HCEC 1CT (cell line): ENCODE measurements at regions not wholly inside any gene's neighbourhood (a gene's known extent, or its start where the extent isn't known, plus 50 kb on each side); places are given as distances from the start of the nearest gene placed in this dataset.
"Not testable (repeated sequence)": the region's sequence is repeated elsewhere in the genome, so short reads cannot be mapped to it uniquely, and the experiment has no call there.

Source experiments
- DNase-seq: peaks from one replicate; pipeline ENCODE4 v3.0.0-alpha.2; 2017

- no peak for DNase-seq
Observed at GRCh38 chr1:22196041-22196440, 53.1 kb upstream of the WNT4 start.

DNA sequence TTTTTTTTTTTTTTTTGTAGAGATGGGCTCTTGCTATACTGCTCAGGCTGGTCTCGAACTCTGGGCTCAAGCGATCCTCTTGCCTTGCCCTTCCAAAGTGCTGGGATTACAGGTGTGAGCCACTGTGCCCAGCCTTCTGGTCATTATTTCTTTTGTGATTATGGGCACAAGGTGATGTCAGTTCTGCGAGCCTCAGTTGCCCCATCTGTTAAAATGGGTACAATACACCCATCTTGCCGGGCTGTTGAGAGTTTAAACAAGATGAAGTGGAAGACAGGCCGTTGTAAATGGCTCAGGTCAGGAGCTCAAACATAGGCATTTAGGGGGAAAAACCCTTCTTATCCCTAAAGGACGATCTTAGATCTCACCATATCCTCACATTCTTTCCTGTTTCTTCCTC, 53.7 kb upstream of the WNT4 start:
- no peak for DNase-seq

DNA sequence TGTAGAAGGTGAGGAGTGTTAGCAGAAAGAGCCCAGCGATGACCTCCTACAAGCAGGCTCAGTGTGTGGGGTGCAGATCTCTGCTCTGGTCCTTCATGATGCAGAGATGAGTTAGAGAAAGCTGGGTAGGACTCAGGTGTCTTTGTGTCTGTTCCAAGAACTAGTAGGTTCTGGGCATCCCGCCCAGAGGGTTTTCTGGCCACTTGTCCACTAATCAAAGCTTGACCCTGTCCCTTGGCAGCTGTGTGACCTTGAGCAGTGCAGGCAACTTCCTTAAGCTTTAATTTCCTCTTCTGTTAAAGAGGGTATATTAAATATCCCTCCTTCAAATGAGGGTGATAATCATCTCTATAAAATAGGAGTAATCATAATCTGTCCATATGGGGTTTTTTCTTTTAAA, 54.7 kb upstream of the WNT4 start:
- DNase-seq = no peak

DNA sequence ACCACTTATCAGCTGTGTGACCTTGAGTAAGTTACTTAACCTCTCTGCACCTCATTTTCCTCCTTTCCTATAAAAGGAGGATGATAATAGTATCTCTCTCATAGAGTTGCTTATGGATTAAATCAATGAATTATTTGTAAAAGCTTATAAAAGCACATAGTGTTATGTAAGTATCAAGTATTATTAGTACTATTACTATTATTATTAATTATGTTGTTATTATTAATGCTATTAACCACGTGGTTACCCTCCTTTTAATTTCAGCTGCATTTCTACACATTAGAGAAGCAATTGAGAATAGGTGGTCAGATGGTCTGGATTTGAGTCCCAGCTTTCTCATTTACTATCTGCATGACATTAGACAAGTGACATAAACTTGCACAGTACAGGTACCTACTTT, 58.1 kb upstream of the WNT4 start:
- no peak for DNase-seq

DNA sequence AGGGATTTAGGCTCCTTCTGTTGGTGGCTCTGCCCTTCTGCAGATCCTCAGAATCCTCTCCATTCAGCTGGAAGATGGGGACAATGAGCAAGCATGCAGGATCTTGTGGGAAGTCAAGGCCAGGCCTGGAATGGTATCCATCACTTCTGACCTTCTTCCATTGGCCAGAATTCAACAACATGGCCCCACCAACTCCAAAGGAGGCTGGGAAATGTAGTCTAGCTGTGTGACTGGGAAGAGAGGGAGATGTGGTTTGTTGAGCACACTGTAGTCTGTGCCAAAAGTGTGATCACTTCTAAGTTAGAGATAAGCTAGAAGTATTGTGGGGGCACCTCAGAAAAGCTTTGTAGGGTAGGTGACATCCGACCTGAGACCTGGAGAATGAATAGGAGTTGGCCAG, 60.4 kb upstream of the WNT4 start:
- no peak for DNase-seq

DNA sequence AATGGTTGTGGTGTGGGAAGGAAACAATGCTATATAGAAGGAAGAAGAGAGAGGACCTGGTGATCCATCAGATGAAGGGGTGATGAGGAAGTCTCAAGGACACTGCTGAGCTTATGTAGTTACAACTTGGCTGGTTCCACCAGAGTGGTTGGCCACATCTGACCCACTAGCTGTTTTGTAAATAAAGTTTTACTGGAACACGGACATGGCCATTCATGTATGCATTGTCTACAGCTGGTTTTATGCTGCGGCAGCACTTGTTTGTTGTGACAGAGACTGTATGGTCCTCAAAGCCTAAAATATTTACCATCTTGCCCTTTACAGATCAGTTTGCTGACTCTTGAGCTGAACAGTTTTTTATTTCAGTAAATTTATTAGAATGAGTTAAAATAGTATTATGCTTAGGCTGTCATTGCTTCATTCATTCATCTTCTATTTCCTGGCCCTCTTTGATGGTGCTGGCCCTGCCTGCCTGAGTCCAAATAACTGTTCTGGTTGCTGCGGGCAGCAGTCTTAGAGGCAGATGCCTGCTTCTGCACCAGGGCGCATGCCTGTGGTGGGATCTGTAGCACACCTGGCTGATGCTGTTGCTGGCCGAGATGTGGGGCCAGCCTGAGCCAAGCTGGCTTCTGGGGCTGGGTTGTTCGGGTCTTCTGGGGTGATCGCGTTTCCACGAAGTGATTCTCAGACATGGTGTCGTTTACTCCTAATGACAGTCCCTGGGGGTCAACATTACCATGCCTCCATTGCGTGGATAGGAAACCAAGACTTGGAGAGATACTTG, 61.4 kb upstream of the WNT4 start:
- no peak for DNase-seq

DNA sequence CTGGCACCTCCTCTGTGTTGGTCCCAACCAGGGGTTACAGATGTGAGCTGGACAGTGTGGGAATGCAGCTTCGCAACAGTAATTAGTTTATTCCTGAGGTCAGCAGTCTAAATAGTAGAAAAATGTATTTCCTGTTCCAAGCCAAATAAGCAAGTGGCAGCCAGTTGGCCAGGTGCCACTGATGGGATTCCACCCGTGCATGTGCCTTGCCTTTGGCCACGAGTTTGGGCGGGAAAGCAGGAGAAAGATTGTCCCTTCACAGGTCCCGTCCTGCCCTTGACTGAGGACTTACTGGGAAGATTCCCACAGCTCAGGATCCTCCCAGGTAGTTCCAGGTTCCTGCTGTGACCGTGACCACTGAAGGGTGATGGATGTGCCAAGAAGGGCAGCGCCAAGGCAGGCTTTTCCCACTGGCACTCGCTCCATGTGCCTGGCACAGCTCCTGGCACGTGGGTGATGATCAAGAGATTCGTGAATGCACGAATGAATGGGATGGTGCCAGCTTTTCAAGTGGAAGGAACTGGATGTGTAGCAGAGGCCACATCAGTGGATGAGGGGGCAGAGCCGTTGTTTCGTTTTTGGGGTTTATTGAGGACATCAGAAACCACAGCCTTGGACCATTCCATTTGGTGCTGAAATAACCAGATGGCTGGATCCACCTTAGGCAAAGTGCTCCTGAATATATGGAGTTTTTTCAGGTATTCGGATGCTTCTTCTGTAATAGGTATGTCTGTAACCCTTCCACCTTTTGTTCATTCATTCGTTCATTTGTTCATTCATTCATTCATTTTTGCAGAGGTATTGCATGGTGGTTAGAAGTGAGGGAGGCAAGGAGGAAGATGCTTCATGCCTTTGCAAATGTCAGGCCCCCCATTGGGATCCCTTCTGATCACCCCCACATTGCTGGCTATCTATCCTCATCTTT, 62.4 kb upstream of the WNT4 start:
- DNase-seq = no peak

GRCh38 chr1:22206551-22207125, 63.7 kb upstream of the WNT4 start:
- peak; percentile 18 for DNase-seq

DNA sequence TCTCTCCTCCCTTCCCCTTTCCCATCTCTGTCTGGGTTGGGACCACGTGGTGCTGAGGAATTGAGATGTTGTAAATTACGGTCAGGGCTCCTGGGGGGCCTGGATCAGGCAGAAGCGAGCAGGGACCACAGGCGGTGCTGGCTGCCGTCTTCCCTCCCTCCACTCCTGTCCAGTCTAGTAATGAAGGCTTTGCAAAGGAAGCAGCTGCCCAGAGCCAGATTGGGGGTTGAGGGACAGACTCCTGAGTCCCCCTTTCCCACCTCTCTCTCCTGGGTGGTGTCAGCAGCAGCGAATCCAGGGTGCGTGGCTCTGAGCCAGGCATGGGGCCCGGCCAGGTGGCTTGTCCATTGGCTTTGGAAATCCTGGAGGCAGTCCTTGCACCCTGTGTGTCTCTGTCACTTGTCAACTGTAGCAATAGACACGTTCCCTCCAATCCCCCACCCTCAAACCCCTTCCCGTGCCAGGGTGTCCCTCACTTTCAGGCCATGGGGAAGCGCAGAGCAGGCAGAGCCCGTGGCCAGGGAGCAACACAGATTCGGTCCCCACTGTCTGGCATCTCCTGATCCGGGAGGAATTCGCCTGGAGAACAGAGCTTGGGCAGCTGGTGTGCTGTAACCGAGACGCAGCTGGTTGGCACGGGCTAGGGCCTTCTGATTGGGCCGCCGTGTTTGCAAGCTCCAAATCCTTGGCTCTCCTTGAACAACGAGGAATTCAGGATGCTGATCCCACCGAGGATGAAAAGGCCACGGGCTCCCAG, 64.8 kb upstream of the WNT4 start:
- no peak for DNase-seq

GRCh38 chr1:22208268-22208972, 65.5 kb upstream of the WNT4 start:
- no peak for DNase-seq

DNA sequence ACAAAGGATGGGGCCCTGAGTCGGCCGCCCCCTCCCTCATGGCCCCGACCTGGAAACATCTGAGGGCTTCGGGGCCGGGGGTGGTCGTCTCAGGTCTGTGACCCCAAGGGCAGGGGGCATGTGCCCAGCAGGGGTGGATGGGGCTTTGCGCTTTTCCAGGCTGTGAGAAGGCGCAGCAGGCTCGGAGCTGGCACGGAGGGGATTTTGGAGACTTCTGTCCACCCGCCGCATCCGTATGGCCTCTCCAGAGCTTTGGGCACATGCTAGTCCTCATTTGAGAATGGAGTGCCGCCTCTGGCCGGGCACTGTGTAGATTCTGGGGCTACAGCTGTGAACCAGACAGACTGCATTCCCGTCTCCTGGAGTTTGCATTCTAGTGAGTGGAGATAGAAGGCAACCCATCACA, 66.1 kb upstream of the WNT4 start:
- no peak for DNase-seq

DNA sequence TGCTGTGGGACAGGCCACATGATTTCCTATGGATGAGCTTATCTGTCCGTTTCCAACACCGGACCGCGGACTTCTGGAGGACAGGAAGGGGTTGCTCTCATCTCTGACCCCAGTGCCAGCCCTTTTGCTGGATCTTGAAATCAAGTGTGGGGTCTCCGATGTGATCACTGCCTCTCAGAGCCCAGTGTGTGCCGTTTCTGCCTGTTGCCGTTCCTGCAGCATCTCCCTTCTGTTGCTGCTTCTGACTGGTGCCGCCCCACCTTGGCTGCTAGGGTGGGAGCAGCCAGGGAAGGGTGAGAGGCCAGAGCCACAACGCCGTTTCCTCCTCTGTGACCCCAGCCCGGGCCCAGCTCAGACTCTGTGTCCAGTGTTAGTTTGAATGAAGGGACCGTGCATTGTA, 67.3 kb upstream of the WNT4 start:
- DNase-seq = no peak

GRCh38 chr1:22210636-22211035, 67.7 kb upstream of the WNT4 start:
- DNase-seq = no peak

DNA sequence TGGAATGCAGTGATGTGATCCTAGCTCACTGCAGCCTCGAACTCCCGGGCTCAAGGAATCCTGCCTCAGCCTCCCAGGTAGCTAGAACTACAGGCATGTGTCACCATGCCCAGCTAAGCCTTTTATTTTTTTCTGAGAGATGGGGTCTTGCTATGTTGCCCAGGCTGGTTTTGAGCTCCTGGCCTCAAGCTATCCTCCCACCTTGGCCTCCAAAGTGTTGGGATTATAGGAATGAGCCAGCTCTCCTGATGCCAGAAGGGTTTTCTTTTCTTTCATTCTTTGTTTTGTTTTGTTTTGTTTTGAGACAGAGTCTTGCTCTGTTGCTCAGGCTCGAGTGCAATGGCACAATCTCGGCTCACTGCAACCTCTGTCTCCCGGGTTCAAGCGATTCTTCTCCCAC, 68.6 kb upstream of the WNT4 start:
- not testable (repeated sequence) for DNase-seq

DNA sequence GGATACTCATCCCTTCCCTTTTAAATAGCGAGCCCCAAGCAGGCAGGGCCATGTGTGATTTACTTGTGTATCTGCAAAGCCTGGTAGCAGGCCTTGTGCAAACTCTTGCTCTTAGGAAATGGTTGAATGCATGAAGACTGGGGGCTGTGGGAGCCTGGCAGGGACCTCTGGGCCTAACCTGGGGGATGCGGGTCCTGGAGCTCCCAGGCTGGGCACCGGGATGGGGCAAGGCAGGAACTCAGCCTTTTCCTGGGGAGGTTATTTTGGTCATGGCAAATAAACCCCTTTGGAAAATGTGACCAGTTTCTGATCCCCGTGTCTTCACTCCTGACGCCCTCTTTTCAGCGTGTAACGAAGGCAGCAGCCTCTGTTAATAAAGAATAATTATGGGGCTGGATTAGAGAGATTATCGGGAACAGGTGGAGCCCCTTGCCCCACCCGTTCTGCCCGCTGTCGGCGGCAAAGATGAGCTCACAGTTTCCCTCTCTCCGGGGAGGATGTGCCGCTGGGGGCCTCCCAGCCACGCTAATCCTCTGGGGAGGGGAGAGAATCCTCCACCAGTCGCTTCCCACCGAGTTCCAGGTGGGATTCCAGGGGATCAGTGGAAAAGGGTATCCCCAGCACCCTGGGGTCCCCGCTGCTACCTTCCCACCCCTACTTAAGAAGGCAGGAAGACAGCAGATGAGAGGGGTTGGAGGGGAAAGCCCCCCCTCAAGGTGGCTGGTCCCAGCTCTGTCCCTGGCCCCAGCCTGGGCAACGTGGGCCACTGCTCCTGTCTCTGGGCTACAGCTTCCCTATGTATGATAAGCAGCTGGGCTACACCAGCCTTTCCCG, 69.7 kb upstream of the WNT4 start:
- no peak for DNase-seq

- DNase-seq = no peak
Observed at GRCh38 chr1:22216210-22216883, 73.5 kb upstream of the WNT4 start.

DNA sequence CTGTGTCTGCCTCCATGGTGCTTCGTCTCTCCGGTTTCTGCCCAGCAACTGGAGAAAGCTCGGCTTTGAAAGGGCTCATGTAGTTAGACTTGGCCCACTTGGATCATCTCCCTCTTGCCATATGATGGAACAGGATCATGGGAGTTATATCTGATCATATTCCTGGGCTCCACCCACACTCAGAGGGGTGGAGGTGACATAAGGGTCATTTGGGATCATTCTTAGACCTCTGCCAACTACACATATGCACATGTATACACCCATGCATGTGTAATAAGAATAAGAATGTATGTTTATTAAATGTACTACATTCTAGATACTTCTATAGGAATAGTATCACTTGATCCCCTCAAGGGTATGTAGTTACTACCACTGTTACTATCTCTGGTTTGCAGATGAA, 74.1 kb upstream of the WNT4 start:
- no peak for DNase-seq

- no peak for DNase-seq
Observed at GRCh38 chr1:22217811-22218460, 75.0 kb upstream of the WNT4 start.

DNA sequence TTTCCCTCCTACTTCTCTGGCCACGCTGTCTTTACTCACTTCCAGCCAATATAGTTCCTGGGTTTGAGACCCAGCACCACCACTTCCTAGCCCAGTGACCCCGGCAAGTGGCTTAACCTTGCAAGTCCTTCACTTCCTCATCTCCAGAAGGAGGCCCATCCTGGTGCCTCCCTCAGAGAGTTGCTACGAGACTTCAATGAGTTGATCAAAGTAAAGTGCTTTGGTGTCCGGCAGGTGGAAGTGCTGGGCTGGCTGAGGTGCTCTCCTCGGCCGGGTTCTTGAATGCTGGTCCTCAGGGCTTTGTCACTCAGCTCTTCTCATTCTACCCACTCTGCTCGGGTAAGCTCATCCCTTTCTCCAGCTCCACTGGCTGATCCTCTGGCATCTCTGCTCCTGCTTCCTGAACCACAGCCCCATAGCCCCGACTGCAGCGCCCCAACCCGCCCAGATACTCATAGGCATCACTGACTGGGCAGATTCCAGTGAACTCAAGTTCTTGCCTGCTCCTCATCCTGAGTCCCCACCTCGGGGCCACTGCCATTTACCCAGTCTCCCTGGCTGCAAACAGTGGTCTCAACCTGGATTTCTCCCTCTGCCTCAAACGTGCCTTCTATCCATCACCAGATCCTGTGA, 75.8 kb upstream of the WNT4 start:
- no peak for DNase-seq

- DNase-seq = no peak
Observed at GRCh38 chr1:22221233-22221780, 78.4 kb upstream of the WNT4 start.
